Activated naive CD4-positive, alpha-beta T cell treated with anti-CD3 and anti-CD28 coated beads, Interleukin-2, amount 50 U/mL, for 16 hours (primary cell): ENCODE measurements at regions not wholly inside any gene's neighbourhood (a gene's known extent, or its start where the extent isn't known, plus 50 kb on each side); places are given as distances from the start of the nearest gene placed in this dataset.
"Not testable (repeated sequence)": the region's sequence is repeated elsewhere in the genome, so short reads cannot be mapped to it uniquely, and the experiment has no call there.

Source experiments
- DNase-seq: peaks from one replicate; pipeline ENCODE4 v3.0.0-alpha.2; 2020

DNA sequence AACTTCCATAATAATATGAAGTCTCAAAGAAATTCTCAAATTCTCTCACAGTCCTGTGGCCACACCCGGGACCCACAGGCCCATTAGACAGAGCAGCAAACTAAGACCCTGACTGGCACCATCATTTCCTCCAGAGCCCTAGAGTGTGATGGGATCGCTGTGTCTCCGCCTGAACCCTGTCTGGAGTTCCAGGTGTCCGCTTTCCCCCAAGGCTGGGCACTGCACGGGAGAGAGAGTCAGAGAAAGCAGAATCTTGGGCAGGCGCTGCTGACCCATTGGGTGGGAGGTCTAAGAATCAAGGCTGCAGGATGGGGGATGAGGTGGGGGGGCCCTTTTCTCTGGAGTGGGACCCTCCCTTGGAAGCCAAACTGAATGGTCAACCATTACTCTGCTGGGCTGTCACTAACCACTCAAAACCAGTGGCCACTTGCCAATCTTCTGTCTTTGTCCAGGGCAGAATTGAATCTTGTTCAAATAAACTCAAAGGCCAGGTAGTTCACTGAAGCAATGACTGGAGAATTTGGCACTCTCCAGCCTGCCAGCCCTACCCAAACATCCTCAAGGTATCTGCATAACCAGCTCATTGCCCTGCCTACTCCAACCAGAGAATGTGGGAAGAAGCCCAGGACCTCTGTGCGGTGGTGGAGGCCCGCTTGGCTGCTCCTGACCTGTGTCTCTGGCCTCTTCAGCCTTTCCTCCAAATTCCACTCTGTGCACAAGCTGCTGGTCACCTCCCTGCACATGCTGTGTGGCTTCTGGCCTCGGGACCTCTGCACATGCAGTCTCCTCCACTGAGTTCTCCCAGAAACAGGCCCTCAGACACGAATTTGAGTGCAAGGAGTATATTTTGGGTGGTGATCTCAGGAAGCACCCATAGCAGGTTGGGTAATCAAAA is 141.1 kb downstream of the CEBPB start:
- no peak for DNase-seq

DNA sequence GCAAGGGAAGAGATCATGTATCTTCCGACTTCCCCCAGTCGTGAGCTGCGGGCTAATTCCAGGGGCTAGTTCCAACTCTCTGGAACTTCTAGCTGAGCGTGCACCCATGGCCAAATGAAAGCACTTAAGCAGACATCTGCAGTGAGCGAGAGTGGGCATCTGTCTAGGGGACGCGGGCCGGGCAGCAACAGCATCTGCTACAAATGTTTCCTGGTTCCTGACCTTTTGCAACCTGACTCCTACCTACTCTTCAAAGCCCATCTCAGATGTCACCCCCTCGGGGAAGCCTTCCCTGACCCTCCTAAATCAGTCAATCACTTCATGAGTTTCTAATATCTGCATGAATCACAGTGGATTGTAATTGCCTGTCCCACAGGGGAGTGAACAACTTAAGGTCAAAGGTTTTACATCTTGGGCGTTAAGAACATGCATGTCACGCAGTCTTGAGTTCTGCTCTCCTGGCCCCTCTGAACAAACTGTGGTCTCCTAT is 141.9 kb downstream of the CEBPB start:
- DNase-seq = no peak

DNA sequence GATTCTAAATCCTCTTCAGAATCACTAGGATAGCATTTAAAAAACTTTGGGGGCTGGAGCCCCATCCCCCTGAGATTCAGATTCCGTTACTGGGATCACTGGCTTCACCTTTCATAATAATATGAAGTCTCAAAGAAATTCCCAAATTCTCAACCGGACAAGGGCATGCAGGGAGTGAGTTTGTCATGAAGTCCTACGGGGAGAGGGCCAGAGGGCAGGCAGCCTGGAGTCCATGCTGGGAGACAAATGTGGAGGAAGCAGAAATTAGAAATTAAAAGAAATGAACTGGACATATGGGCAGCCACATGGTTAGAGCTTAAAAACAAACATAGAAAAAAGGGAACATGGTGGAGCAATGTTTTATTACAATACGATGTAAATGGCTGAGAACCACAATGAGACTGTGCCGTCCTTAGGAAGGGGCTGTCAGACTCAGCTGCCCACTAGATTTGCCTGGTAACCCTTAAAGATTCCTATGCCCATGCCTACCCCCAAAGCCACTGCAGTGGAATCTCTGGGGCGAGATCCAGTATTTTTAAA is 142.6 kb downstream of the CEBPB start:
- no peak for DNase-seq

DNA sequence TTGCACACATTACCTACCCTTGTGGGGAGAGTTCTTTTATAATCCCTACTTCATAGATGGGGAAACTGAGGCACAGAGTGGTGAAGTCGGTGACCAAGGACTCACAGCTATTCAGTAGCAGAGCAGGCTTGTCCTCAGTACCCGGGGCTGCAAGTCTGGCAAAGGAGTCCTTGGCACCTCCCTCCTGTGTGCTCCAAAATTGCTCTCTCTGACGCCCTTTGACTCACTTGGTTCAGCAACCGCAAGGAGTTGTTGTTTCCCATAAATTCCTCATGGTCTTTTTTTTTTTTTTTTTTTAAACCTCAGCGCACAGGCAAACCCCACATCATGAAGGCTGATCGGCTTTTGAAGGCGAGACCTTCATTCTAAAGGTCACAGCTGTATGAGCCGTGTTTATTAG is 143.2 kb downstream of the CEBPB start:
- no peak for DNase-seq

DNA sequence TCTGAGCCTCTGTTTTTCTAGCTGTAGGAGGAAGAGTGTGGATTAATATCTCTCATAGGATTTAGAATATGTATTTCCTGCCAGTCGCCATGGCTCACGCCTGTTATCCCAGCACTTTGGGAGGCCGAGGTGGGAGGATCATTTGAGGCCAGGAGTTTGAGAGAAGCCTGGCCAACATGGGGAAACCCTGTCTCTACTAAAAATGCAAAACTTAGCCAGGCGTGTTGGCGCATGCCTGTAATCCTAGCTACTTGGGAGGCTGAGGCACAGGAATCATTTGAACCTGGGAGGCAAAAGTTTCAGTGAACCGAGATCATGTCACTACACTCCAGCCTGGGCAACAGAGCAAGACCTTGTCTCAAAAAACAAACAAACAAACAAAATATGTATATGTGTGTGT is 143.9 kb downstream of the CEBPB start:
- not testable (repeated sequence) for DNase-seq

DNA sequence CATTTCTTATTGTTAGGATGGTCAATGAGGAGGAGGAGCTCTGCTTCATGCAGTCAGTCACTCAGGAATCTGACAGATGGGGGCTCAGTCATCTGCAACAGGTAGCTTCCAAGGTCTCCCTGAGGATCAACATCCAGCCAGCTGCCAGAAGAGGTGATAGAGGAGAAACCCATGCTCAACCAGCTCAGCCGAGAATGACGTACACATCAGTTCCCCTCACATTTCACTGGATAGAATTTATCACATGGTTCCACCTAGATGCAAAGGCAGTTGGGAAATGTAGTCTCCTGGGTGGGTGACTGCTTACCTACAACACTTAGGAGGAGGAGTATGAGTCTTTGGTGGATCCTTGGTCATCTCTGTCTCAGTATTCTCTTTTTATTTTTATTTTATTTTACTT is 144.5 kb downstream of the CEBPB start:
- no peak for DNase-seq

DNA sequence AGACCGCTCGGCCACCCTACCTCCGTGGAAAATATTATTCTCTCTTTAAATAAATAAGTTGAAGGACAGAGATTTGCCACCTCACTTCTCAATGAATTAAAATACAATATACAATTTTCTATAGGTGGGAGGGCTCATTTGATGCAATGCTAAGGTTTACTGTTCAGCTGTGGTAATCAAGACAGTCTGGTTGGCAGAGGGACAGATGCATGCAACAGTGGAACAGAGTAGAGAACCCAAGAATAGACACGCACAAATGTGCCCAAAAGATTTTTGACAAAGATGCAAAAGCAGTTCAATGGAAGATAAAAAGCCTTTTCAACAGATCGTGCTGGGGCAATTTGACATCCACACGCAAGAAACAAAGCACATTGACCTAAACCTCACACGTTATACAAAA is 145.2 kb downstream of the CEBPB start:
- no peak for DNase-seq

DNA sequence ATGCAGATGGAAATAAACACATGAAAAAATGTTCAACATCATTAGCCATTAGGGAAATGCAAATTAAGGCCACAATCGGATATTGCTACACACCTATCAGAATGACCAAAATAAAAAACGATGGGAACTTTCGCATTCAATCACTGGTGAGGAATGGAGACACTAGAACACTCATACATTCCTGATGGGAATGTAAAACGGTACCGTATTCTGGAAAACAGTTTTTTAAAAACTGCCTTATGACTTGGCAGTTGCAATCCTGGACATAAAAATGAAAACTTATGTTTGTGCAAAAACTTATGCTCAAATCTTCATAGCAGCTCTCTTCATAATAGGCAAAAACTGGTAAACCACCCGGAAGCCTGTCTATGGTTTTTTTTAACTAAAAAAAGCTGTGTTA is 146.0 kb downstream of the CEBPB start:
- DNase-seq = no peak

DNA sequence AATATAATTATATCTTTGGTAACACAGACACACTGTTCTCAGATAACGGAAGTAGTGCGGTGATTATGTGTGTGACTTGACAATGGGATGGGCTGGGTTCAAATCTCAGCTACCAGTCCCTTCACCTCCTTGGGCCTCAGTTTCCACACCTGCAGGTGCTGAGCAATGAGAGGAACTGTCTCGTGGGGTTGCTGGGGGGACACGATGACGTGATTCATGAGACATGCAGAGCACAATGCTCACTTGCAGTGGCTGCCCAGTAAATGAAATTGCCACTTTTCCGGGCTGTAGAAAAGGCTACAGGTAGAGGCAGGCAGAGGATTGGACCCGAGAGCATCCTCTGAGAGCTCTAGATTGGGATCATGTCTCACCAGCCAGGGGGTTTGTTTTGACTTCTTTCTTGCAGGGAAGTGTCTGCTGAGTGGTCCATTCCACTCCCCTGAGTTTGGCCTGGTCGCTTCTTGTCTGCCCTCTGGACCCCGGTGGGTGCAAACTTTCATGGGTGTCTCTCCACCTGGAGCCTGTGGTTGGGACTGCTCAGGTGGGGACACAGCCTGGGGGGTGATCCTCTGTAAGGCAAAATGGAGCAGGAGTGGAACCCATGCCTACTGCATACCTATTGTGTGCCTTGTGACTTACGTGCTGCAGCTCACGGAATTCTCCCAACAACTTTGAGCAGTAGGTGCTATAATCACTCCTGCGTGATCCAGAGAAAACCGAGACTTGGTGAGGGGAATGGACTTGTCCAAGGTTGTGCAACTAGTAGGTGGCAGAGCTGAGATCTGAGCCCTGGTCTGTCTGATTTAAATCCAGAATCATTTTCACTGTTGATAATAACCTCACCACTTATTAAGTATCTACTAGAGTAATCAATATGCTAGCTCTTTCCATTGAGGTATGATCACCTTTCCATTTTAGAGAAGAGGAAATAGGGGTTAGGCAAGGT is 147.2 kb downstream of the CEBPB start:
- no peak for DNase-seq

DNA sequence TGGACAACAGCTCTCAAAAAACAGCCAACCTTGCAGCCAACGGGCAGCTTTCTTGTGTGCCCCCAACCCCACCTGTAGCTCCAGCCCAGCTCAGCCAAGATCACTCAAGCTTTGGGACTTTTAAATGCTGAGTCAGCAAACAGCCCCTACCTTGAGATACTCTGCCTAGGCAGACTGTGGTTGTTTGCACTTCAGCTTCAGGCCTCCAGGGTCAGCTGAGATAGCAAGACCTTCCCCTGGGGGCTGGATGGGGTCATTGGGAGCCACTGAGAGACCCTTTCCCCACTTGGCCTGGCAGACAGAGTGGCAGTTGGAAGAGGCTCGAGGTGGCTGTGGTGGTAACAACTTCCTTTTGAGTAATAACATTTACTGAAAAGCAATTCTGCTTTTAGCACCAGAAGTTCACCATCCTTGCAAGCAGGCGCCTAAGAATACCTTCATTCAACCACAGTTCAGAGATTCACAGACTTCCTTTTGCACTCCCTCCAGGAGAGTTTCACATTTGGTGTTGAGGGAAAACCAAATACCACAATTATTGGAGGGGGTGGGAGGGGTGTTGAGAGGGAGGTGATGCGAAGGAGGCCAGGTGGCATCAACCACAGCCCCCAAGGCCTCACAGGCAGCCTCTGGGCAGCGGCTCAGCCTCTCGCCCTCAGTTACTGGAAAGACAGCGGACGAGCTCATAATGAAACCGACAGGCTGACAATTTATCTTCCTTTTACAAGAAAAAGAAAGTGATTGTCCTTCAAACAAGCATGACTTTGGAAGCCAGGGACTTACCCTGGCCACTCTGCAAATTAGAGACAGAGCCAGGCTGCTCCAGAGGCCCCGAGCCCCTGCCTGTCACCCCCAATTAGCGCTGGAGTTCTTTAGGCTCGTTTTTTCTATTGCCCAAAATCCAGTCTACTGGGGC is 148.1 kb downstream of the CEBPB start:
- DNase-seq = peak; percentile 40

DNA sequence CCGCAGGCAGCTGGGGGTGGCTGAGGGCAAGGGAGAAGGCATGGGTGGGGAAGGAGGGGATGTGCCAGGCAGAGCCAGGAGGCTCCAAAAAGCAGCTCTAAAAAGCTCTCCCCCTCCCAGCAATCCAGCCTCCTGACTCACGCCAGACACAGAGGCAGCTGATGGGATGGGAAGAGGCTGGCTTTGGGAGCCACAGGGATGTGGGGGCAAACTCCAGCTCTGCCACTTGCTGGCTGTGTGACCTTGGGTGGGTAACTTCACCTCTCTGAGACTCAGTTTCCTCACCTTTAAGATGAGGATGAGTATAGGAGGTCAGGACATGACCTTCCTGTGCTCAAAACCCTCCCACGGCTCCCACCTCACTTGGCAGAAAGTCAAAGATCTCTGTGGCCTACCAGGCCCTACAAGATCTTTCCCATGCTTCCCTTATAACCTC is 148.9 kb downstream of the CEBPB start:
- DNase-seq = no peak

DNA sequence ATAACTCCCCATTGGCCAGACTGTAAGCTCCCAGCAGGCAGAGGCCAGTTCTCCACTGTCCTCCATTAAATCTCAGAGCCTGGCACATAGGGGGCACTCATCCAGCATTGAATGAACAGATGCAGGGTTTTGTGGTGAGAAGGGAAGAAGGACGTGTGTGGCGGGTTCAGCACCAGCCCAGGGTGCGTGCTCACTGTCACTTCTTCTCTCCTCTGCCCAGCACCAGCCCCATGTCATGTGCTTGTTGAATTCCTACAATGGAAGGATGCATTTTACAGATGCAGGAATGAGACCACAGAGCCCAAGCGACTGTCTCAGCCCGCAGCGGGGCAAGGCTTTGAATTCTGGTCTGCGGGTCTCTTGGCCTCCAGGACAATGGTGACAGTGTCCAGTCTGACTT is 149.9 kb downstream of the CEBPB start:
- DNase-seq = no peak

DNA sequence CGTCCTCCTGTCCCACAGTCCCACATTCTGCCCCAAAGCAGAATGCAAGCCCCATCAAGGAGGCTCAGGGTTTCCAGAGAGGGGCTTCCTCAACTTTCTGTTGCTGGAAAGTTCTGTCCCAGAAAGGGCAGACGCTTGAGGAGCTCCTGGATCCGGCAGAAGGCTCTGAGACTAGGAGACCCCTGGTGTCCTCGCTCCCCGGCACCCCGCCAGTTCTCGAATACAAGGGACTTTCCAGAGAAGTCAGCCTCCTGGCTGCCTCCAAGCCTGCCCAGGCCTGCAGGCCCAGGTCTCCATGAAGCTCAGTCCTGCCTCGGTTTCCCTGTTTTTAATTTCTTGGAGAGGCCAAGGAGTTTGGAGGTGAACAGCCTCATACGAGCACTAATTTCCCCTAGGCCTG is 150.4 kb downstream of the CEBPB start:
- no peak for DNase-seq

DNA sequence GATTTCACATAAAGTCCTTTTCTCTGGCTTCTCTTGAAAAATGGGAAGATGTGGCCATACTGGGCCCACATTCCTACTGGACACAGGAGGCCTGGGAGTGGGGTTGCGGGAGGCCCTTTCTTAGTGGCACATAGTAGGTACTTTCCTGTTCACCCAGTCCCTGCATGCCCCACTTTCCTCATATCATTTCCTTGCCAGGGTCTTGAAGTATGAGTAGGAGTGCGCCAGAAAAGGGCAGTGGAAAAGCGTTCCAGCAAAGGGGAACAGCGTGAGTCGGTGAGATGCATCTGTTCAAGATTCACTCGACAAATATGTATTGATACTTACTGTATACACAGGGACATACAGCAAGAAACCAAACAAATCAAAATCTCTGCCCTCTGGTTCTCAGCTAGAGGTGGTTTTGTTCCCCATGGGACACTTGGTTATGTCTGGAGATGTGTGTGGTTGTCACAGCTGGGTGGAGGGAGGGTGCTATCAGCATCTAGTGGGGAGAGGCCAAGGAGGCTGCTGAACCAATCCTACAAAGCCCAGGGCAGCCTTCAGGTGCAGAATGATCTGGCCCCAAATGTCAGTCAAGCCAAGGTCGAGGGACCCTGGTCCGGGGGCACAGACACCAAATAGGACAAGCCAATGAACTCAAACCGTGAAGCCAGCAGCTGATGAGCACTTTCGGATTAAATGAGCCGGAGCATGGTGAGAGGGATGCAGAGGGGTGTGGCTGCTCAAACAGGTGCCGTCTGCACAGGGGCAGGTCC is 151.4 kb downstream of the CEBPB start:
- DNase-seq = no peak

DNA sequence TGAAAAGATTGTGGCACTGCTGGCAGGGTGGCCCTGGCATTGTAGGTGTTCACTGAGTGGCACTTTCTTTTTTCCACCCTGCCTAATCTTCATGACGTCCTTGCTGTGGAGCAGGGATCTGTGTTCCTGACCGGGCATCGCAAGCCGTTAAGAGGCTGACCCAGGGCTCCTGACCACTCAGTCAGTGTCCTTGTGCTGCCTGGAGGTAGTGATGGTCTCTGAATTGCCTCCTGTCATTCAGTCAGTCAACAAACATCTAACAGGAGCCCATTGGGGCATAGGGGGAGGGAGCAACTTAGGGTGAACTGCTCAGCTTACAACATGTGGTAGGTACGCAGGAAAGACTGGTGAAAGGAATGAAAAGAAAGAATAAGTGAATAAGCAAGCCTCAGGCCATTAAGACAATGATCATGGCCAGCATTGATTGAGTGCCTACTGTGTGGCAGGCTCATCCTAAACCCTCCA is 152.0 kb downstream of the CEBPB start:
- no peak for DNase-seq

DNA sequence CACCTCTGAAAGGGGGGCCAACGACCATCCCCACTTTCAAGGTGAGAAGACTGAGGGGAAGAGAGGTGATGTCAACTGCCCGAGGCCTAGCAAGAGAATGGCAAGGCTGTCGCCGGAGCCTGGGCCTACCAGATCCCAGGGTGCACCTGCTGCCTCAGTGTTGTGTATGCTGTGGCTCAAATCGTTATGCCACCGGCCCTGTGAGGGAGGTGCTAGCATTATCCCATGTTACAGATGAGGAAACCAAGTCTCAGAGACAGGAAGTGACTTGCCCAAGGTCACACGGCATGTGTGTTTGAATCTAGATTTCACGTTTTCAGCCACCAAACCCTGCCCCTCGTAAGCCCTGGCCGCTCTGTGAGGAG is 152.5 kb downstream of the CEBPB start:
- no peak for DNase-seq

DNA sequence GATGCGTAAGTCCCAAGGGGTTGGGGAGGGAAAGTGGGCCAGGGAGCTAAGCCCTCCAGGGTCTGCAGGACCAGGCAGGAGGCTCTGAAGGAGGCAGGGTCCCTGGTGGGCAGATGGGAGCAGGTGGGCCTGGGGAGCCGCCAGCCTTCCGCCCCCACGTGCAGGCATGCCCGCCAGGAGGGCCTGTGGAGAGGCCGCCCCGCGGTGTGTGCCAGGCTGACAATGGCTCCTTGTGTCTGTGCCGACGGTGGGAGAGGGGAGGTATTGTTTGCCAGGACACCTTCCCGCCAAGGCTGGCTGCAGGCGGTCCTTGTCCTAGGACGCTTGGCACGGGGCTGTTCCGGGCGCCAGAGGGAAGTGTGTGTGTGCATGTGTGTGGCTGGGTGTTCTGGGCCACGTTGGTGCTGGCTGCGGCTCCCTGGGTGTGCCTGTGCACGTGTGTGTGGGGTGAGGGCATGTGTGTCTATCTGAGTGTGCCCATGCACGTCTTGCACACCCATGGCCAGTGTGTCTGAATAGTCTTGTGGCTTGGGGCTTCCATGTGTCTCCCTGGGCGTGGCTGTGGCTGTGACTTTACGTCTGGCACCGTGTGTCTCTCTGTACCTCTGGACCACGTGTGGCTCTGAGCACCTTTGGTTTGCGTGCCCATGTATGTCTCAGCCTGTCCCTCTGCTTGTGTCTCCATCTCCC is 153.0 kb downstream of the CEBPB start:
- no peak for DNase-seq

DNA sequence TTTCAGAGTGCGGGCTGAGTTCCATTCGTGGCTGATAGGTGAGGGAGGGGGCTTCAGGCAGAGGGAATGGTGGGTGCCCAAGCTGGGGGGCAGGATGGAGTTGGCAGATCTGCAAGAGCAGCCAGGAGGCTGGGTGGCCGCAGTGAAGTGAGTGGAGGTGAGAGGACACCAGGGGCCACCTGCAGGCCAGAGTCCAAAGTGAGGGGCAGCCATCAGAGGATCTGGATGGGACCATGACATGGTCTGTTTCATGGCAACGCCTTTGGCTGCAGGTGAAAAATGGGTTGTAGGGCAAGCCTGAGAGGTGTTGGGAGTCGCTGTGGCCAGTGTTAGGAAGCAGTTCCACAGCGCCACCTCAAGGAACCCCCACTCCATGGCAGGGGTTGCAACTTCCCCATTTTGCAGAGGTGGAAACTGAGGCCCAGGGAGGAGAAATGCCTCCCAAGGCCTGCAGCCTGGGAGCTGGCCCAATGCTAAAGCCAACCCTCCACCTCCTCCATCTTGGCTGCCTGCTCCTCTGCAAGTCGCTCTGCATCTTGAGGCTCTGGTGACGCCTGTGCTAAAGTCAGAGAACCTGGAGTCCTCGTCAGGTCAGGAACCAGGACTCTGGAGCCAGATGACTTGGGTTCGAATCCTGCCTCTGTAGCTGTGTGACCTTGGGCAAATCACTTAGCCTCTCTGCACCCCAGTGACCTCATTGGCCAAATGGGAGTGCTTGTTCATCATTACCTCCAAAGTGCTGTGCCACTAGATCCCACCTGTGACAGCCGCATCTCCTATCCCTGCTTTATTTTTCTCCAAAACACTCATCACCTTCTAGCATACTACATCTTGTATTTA is 153.8 kb downstream of the CEBPB start:
- no peak for DNase-seq

DNA sequence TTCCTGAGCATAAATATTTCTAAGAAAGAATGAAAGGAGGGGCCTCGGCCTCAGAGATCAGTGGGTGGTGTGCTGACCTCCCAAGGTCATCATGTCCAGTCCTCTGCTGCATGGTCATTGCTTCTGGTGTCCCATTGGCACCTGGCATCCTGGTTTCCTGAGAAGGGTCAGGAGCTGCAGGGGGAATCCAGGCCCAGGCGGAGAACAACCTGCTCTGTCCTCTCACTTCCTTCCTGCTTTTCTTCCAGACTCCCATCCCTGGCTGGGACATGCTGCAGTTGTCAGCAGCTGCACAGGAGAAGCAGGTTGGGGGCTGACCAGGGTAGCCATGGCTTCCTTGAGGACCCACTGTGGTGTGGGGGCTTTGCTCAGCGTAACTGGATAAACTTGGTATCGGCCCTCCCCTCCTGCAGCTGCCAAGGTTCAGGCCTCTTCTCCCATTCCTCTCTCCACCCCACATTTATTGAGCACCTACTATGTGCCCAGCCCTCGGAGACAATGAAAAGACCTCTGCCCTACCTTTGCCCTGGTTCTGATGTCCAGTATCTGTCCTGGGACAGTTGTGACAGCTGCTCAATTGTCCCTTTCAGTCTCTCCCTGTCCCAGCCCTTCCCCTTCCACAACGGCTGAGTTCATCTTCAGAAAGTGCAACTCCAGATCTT is 155.2 kb downstream of the CEBPB start:
- DNase-seq = no peak
